ENCODE measurements at regions not wholly inside any gene's neighbourhood (a gene's known extent, or its start where the extent isn't known, plus 50 kb on each side); places are given as distances from the start of the nearest gene placed in this dataset.

- ATAC-seq (no peak), DNase-seq (no peak)
- intact Hi-C loops (cut with DNase I, micrococcal nuclease), result no loop called here
Measured at GRCh38 chr6:120686492-120686891, 647.8 kb downstream of the TBC1D32 start.

GRCh38 chr6:120682145-120682544 lies 652.1 kb downstream of the TBC1D32 start:
- DNase-seq (no peak), ATAC-seq (no peak)
- intact Hi-C loops (cut with DNase I, micrococcal nuclease), result no loop called here

- DNase-seq (no peak), ATAC-seq (no peak)
- intact Hi-C loops (cut with DNase I, micrococcal nuclease), result no loop called here
Measured at GRCh38 chr6:120681204-120681603, 653.1 kb downstream of the TBC1D32 start.

DNA sequence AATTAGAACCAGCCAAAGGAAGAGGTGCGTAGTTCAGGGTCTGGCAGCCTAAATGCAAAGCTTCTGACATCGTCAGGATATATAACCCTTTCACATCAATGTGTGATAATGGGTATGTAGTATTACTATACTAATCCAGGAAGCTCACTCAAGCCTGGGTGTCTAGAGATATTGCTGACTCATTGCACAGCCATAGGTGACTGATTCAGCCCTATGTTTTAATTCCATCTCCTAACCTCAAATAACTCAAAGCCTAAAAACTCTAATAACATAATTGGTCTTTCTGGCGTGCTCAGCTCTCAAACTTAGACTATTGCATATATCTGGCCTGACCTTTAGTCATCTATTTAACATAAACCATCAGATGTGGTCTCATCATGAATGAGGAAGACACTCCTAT lies 658.4 kb downstream of the TBC1D32 start:
- ATAC-seq, result no peak
- intact Hi-C loops (cut with DNase I, micrococcal nuclease), result no loop called here
- no peak for DNase-seq

DNA sequence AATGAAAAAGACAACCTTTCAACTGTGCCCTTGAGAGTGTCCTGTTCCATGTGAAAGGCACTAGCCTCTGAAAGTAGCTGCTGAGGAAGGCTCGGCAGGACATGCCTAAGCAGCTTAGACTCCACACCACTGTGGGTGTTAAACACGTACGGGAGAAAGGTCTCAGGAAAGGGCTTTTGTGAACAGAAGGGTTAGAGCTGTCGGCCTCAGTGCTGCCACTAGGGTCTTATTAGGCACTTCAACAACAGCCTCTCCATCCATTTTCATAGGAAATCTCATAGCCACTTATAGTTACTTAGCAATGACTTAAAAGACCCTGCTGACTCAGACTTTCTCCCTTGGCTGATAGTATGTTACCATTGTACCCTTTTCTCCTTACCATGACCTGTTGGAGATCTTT lies 662.8 kb downstream of the TBC1D32 start:
- no peak for ATAC-seq
- no peak for DNase-seq
- intact Hi-C loops (cut with DNase I, micrococcal nuclease), result no loop called here

DNA sequence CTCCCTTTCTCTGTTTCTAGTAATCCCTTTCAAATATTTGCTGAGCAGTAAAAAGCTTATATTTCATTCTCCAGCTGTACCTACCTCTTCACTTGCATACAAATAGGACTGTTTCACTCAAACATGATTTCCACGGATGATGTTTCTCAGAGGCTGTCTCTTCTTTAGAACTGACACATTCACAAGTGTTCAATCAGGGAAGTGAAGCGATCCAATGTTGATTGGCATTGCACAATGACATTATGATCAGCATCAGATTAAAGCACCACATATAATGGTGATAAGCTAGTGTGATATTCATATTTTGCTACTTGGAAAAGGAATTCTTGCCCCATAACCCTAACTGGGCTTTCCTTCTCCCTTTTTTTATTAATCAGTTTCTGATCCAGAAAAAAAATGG lies 681.8 kb downstream of the TBC1D32 start:
- DNase-seq (no peak), ATAC-seq (no peak)
- intact Hi-C loops (cut with DNase I, micrococcal nuclease), result no loop called here

DNA sequence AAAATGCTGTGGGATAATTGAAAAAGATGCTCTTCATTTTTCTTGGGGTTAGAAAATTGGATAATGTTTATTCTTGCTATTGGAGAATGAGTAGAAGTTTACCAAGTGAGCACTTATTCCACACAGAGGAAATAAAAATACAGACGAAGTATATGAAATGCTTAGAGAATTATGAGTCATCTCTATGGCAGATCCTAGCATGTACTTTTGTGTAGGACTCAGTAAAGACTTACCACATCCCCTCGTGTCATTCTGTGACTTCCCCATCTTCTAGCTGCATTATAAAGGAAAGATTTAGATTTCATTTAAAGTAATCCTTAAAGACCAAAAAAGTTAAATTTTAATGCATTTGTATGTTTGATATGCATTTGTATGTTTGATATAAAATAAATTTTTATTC lies 685.6 kb downstream of the TBC1D32 start:
- ATAC-seq, result no peak

DNA sequence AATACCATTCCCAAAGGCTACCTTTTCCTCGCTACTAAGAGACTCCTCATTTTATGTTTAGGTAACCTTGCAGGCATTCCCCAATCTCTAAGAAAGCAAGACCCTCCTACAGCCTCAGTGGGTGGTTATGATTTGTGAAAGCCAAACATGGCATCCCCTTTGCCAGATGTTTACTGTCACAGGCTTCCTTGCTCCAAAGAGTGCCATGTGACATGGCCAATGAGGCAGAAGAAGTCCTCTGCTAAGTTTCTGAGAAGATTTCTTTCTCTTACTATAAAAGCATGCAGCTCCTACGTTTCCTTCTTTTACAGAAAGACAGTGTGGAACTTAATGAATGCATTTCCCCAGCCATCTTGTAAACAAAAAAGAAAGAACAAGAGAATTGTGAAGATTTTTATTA lies 688.2 kb downstream of the TBC1D32 start:
- no peak for ATAC-seq
- no peak for DNase-seq
- intact Hi-C loops (cut with DNase I, micrococcal nuclease), result no loop called here

More for the DNA sequence above, 685.6 kb downstream of the TBC1D32 start:
- no peak for DNase-seq
- intact Hi-C loops (cut with DNase I, micrococcal nuclease), result no loop called here

- DNase-seq (no peak), ATAC-seq (no peak)
- intact Hi-C loops (cut with DNase I, micrococcal nuclease), result no loop called here
Measured at GRCh38 chr6:120632975-120633374, 701.3 kb downstream of the TBC1D32 start.

DNA sequence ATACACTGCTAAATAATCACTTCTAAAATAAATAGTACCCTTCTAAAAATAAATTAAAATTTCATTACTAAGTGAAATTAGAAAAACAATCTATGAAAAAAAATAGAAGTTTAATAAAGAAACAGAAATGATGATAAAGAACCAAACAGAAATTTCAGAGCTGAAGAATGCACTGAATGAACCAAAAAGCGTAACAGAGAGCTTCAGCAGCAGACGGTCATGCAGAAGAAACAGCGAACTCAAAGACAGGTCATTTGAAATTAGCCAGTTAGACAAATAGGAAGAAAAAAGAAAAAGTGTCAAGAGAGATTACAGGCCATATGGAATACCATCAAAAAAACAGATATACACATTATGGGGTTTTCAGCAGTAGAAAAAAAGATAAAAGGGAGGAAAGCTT lies 706.7 kb downstream of the TBC1D32 start:
- no peak for ATAC-seq
- intact Hi-C loops (cut with DNase I, micrococcal nuclease), result no loop called here

DNA sequence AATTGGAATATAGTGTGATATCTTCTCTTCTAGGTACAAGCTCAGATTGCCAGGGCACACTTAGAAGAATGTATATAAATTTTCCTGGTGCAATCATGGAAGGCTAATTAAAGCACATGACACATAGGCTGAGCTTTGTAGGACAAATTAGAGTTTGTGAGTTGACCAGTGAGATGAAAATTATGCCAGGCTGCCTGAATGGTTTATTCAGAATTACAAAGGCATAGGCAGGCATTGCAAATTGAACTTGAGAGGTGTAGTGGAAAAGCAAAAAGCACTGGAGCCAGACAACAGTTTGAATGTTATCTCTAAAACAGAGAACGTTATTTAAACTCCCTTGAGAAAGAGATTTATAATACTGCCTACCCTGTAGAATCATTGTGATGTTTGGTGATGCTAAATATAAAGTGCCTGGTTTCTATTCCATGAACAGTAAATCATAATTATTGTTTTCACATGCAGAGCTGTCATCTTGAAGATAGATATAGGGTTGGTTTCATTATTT lies 712.1 kb downstream of the TBC1D32 start:
- intact Hi-C loops (cut with DNase I, micrococcal nuclease), result no loop called here
- no peak for ATAC-seq
- DNase-seq, result no peak

More for the DNA sequence above, 706.7 kb downstream of the TBC1D32 start:
- no peak for DNase-seq

DNA sequence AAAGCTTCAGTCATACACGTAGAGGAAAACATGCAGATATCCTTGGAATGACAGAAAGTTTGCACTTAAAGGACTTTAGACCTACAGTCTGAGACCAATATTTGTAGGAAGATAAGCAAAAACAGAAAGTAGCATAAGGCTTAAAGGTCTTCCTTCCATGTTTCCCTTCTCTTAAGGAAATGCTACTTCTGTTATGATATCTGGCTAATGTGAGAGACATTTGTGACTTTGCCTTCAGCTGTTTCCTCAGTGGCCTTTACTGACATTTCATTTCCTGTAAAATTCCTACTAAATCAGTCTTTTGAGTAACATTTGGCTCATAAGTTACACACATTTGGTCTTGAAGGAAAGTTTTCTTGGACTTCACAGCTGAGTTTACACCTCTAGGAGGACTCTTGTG lies 713.4 kb downstream of the TBC1D32 start:
- intact Hi-C loops (cut with DNase I, micrococcal nuclease), result no loop called here
- DNase-seq (no peak), ATAC-seq (no peak)

GRCh38 chr6:120615238-120615637 lies 719.0 kb downstream of the TBC1D32 start:
- no peak for DNase-seq
- ATAC-seq, result no peak
- intact Hi-C loops (cut with DNase I, micrococcal nuclease), result no loop called here

- ATAC-seq (no peak), DNase-seq (no peak)
- intact Hi-C loops (cut with DNase I, micrococcal nuclease), result no loop called here
Measured at GRCh38 chr6:120614723-120615122, 719.6 kb downstream of the TBC1D32 start.

- ATAC-seq (no peak), DNase-seq (no peak)
- intact Hi-C loops (cut with DNase I, micrococcal nuclease), result no loop called here
Measured at GRCh38 chr6:120608826-120609225, 725.5 kb downstream of the TBC1D32 start.

DNA sequence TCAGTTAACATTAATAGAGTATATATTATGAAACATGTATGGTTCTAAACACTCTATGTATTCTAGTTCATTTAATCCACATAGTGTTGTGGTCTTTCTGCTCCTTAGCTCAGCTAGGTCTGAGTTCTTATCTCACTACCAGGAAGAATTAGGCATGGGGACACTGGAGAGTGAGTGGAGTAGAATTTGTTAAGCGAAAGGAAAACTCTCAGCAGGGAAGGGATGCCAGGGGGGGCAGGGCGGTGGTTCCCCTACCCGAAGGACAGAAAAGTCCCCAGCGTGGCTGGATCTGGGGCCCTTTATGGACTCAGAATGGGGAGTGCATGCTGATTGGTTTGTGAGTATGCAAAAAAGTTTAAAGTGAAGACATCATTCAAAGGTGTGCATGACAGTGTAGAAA lies 727.5 kb downstream of the TBC1D32 start:
- no peak for DNase-seq
- no peak for ATAC-seq
- intact Hi-C loops (cut with DNase I, micrococcal nuclease), result no loop called here

- intact Hi-C loops (cut with DNase I, micrococcal nuclease), result no loop called here
- DNase-seq (no peak), ATAC-seq (no peak)
Measured at GRCh38 chr6:120604510-120604909, 729.8 kb downstream of the TBC1D32 start.

GRCh38 chr6:120590611-120591010 lies 743.7 kb downstream of the TBC1D32 start:
- intact Hi-C loops (cut with DNase I, micrococcal nuclease), result no loop called here
- no peak for ATAC-seq
- no peak for DNase-seq

DNA sequence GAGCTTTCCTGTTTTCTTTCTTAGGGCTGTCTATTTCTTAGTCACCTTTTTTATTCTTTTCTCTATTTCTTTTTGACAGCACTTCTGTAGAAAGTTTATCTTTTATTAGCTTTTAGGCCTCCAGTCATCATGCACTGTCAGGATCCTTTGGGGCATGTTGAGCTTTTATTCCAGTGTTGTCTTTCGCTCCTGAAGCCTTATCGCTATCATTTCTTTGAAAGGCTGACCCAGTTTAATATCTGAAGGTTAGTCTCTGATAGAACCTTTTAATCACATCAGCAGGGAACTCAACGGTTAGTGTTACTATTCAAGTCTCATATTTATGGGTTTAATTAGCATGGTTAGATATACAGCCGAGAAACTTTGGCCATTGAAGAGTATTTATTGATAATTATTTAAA lies 745.9 kb downstream of the TBC1D32 start:
- intact Hi-C loops (cut with DNase I, micrococcal nuclease), result no loop called here
- ATAC-seq (no peak), DNase-seq (no peak)

DNA sequence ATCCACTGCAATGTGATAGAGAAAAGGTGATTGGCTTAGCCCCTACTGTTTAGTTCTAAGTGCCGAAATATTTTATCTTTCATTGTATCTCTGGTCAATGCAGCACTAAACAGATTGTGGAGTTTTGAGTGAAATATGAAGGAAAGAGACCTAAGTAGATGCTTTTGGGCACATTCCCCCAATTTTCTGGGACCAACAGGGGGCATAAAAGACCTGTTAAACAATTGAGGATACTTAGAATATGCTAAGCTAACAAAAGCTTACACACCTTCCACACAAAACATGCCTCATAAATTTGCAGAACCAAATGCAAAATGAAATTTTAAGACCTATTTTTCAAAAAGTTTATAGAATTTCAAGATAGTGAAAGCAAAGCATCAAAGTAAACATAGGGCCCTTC lies 746.9 kb downstream of the TBC1D32 start:
- ATAC-seq (no peak), DNase-seq (no peak)
- intact Hi-C loops (cut with DNase I, micrococcal nuclease), result no loop called here

- DNase-seq (no peak), ATAC-seq (no peak)
- intact Hi-C loops (cut with DNase I, micrococcal nuclease), result no loop called here
Measured at GRCh38 chr6:120584111-120584760, 750.0 kb downstream of the TBC1D32 start.
